T-helper 1 cell (primary cell): ENCODE measurements at regions not wholly inside any gene's neighbourhood (a gene's known extent, or its start where the extent isn't known, plus 50 kb on each side); places are given as distances from the start of the nearest gene placed in this dataset.

Experiments used
- DNase-seq, 5 donors: peaks; one replicate each; pipeline ENCODE4 v3.0.0-alpha.2; 2012 to 2020

DNA sequence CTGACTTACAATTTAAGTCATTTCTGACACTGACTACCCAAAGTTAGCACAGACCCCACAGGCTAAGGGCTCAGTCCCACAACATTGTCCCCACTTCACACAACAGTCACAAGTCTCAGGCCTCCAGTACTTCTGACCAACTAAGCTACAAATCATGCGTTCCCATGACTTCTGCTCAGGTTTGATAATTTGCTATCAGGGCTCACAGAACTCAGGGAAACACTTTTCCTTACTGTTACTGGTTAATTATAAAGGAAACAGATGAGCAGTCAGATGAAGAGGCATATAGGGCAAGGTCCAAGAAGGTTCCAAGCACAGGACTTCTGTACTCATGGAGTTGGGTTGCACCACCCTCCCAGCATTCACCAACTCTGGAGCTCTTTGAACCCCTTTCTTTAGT, 151.2 kb upstream of the TNR start:
- no peak for DNase-seq

DNA sequence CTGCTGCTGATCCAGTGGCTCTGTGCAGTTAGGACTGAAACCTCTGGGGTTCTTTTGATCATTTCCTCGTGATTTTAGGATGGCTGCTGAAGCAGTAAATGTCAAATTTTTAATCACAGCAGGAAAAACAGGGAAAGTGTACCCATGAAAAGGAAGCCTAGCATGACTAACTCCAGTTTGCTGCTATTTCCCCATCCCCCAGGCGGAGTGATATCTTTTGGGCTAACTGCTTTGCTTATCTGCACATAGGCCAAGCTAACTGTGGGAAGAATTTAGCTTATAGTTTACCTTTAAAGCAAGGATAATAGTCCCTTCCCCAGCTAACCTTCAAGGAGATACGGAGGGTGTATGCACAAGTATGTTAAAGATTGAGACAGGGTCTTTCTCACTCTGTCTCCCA, 149.8 kb upstream of the TNR start:
- DNase-seq: no peak

DNA sequence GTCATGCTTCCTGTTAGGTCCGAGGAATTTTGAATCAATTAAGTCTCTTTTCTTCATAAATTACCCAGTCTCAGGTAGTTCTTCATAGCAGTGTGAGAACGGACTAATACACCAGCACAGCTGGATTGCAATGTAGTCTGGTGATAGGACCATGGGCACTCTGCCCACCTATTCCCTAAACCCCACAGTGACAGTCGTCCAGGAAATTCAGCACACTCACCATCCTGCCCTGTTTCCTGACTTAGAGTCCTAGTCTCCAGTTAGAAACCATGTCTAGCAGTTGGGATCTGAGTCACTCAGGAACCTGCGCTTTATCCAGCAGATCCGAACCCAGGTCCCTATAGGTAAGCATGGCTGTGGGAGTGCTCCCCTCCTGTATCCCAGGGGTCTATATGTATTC, 149.3 kb upstream of the TNR start:
- DNase-seq: no peak

DNA sequence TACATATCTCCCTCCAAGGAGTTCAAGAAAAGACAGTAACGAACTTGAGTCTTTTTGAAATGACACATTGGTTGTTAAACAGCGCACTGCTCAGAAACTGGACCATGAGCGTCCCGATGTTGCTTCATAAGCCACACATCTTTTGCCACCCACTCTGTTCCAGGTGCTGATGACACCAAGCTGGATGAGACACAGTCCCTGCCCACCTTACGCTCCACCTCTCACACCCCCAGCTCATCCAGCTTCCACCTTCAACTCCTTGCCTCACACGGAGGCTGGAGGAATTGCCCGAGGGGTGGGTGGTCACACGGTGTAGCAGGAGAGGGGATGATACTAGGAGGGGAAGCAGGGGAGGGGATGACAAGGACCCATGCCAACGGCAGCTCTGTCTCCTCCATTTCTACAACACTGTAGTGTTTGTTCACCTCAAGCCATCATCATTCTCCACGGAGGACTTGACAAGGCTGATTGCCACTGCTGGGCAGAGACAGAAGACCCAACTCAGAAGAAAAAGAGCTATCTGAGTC, 148.5 kb upstream of the TNR start:
- DNase-seq: no peak

DNA sequence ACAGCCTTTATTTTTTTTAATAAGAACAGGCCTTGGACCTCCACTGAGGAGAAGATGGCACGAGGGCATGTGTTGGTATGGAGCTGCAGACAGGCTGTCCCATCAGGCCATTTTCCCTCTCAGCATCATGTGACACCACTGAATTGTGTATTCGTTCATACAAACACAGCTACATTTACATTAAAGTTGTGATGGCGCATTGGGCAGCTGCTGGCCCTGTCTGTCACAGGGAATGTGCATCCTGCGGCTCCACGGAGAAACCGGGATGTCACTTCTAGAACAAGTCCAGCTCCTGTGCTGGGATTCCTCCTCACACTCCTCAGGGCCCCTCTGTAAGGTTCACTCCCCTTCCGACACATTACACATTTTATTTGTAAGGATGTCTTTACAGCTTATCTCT, 147.6 kb upstream of the TNR start:
- DNase-seq: no peak

DNA sequence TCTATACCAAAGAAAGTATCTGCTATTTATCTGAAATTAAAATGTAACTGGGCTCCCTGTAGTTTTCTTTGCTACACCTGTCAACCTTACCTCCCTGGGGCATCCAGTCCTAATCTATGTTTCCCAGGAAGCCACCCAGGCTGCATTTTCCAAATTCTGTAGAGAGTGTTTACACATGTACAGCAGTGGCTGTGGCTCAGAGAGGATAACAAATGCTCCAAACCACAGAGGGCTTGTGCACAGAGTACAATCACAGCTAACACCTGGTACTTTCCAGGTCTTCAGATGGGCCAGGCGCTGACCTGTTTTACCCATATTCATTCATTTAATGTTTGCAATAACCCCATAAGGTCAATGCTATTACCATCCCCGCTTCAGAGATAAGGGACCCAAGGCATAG, 146.5 kb upstream of the TNR start:
- no peak for DNase-seq

DNA sequence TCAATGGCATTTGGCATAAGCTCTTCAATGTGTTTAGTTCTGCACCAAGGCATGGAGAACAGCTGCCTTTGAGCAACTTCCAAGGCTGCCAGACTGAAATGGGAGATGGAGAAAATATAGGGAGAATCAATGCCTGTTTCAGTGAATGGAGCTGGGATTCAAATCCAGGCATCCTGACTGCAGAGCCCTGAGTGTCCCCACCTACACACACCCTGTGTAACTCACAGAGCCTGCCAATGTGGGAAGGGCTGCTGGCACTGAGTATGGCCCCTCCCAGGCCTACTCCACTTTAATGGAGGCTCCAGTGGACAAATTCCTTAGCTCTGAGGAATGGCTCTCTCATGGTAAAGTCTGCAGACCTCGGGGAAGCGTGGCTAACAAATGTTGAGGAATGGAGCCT, 145.6 kb upstream of the TNR start:
- no peak for DNase-seq

DNA sequence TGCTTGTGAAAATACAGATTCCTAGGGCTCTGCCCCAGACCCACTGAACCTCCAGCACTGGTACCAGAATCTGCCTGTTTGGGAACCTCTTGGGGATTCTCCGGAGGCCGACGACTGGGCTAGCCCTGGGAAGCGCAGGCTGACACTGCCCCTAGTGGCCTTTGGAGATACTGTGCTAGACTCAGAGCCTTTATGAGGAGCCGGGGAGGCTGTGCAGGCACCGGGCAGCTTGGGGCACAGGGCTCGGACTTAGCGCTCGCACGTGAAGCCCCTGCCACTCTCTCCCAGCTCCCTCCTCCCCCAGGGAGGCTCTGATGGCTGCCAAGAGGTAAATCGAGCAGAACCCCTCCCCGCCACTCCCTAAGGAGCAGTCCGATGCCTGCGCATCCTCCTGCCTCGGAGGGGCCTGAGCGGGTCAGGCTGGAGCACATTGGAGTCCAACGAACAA, 144.6 kb upstream of the TNR start:
- DNase-seq: no peak

DNA sequence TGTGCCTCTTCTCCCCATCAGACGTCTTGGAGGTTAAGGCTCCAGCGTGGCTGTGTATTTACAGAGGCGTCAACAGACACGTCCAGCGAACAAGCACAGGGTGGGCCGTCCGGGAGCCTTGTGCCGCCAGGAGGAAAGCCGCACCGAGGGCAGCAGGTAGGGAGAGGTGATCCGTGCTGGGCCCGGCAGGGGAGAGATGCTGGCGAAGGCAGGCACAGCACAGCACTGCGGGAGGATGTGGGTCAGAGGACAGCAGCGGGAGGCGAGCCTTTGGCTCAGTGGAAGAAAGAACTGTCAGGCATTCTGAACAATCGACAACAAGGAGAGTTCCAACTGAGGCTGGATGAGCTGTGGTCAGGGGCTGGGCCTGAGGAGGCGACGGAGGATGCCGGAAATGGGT, 144.1 kb upstream of the TNR start:
- DNase-seq: no peak

DNA sequence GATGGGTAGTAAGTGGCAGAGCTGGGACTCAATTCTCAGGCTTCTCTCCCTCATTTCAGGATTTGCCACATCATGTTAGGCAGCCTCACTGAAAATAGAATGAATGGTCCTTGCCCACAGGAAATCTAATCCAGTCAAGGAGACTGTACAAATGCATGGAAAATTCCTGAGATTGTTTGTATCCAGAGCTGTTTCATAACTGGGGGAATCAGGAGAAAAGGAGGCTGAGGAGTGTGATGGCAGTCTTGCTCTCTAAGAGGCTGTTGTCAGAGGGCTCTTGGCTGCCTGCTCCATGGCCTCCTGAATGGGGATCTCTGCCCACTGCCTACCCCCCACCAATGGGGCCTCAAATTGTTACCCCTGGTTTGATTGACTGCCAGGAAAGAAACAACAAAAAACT, 141.9 kb upstream of the TNR start:
- no peak for DNase-seq

DNA sequence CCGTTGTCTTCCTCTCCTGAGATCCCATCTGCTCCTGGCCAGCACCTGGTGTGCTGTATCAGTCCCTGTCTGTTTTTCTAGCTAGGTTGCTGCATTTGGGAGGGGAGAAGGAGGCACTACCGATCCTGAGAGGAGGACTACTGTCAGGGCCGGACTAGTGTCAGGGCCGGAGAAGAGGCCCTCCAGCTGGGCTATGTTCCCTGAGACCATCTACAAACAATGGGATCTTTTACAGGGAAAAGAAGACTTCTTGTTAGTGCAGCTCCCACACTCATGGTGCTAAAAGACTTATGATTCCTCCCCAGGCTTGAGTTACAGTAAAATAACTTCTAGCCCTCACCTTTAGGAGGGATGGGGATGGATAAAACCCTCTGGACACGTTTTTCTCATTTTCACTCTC, 141.0 kb upstream of the TNR start:
- DNase-seq: no peak

DNA sequence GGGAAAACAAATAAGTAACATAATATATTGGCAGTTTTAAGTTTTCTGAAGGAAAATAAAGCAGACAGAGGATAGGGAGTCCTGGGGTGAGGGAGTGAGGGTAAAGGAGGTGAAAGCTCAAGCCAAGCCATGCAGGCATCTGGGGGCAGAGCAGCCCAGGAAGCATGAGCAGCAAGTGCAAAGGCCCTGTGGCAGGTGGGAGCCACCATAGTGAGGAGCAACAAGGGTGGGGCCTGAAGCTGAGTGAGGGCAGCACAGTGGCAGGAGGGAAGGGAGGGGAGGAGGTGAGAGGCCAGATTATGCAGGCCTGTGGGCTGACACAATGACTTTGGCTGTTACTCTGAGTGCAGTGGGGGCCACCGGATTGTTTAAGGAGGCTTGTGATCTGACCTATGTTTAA, 138.8 kb upstream of the TNR start:
- DNase-seq: no peak

DNA sequence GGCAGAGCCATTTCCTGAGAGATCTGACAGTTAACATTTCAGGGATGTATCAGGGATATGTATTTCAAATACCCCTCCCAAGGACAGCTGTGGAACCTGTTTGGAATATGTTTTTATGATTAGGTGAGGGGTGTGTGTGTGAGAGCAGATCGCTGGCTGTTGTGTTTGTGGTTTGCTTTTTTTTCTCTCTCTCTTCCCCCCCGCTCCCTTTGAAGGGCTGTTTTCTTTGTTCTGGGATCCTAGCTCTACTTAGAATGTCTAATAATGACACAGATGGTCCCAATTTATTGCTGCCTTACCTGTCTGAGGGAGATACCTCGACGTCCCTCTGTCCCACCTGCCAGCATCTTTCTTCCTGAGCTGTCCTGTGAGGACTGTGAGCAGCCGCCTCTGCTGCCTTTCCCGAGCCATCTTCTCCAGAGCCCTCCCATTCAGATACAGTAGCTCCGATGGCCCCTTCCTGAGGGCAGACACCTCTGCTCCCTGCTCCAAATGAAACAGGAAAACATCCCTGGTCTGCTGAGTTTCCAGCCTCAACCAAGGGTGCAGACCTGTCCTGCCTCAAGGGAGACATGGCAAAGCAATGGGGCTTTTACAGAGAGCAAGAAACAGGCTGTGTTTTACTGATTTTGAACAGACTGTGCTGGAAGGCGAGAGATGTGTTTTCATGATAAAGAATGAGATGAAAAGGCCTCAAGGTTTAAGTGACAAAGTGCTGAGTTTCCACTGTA, 138.0 kb upstream of the TNR start:
- no peak for DNase-seq

DNA sequence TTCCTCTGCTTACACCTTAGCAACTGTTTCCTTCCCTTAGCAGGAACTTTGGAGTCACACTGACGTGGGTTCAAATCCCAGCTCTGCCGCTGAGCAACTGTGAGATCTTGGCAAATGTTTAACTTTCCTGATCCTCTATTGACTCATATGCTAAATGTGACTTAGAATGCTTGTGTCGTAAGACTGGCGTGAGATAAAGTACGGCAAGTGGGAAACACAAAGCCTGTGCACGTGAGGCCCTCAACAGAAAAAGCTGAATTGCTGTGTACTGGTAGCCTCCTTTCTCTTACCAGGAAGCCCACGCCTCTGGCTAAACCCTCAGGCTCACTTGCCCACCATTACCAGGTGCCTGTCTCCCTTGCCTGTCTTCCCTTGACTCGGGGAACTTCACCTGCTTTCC, 135.4 kb upstream of the TNR start:
- DNase-seq: no peak

DNA sequence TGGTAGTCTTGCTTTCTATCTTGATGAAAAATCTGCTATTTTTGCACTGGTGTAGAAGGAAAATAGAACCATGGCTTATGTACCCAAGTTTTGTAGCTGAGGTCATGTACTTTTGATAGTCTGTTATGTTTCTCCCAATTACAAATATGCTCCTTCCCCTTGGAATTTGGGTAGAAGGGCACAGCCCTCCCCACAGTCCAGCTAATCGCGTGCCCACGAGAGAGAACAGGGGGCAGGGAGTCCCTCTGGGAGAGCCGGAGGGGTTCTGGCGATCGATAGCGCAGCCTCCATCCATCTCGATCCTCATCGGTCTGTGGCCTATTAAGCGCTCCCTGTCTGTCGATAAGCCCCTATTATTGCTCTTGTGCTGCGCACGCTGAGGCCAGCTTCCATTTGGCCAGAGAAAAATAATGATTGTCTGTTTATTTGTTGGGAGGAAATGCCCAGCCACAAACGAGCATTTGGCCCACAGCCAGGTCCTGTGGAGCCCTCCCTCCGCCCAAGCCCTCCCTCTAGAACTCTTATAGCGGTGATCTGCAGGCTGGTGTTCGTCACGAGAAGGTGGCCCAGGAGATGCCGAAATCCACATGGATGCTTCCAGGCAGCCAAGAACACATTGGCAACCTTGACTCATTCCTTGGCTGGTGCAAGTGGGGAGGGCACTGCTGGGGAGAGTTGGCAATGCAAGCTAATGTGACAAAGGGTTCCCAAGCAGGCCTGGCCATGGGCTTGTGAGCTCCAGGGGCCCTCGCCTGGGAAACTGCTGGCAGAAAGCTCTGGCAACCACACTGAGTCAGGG, 134.7 kb upstream of the TNR start:
- no peak for DNase-seq

DNA sequence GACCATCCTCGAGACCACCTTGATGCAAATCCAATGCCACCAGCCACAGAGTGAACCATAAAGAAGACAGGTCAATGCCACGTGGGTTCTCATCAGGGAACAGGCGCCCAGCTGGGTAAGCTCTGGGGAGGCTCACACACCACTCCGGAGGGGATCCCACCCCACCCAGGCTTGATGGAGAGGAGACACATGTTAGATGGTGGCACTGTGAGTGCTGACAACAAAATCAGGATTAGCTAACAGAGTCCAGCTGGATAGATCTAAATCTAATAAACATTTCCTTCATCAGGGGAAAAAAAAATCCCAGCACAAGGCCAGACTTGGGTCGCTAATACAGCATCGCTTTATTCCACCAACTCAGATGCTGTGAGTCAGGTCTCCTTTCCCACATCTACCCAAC, 132.2 kb upstream of the TNR start:
- DNase-seq: no peak

DNA sequence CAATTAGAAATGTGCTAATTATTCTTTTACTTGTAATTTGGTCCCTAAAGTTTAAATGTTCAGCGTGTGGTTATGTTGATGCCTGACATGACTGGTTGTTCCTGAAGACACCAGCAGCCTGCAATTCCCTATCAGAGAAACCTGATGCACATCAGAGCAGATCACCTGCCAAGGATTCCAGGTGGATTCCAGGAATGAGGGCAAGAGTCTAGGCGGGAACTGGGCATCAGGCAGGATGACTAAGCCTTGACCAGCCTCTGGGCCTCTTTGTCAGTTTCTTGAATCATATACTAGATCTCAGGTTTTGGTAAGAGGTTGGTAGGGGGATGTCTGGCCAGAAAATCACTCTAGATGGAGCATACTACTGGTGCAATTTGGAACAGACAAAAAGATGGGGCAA, 130.7 kb upstream of the TNR start:
- DNase-seq: no peak

DNA sequence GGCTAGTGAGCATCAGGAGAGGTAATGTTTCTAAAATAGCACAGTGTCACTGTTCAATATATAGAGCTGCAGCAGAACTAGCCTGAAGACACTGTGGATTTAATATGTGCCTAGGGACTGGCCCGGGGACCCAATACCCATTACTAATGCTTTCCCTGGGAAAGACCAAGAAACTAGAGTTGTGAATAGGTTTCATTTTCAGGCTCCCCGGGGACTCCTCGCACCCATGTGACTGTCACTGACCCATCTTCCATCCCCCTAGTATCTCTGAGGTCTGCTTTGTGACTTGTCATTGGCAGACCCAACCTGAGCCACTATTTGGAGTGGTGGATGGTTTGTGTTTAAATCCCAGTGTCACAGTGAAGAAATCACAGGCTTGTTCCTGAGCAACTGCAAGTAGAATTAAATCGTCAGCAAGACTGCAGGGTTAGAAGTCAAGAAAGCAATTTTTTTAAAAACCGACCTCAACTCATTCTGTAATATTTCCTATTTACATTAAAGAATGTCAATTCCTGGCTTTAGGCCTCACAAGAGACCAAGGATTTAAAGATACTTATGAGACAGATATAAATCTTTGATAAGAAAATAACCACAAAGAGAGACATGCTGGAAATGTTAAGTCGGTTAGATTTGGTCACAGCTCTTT, 130.0 kb upstream of the TNR start:
- DNase-seq: no peak

DNA sequence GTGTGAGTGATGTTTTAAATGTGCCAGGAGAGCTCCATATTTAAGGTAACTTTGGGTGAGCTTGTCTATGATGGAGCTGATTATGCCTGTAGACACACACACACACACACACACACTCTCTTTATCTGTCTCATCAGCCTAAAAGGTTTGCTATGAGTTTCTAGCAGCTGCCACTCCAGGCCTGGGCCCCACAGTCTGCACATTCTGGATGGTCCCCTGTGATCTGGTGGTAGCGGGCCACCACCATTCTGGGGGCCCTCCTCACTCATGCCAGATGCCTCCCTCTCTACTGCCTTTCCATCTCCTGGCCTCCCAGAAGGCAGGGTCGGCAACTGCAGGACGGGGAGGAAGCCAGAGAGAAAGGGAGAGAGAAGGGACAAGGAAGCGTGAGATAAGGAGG, 129.2 kb upstream of the TNR start:
- DNase-seq: no peak

DNA sequence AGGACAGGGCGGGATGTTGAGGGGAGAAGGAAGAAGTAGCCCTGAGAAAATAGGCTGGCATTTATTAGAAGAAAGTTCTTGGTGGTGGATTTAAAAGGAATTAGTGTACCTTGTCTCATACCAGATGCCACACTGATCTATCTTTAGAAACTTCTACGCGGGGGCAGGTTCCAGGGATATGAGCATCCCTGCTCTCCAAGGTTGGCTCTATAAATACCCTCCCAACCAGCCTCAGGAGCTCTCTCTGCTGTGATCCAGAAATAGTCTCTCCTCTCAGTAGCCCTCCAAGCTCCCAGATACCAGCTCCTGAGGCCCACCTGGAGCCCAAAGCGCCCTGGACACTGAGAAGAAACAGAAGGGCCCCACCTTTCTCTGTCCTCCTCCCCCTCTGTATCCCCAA, 128.3 kb upstream of the TNR start:
- no peak for DNase-seq

DNA sequence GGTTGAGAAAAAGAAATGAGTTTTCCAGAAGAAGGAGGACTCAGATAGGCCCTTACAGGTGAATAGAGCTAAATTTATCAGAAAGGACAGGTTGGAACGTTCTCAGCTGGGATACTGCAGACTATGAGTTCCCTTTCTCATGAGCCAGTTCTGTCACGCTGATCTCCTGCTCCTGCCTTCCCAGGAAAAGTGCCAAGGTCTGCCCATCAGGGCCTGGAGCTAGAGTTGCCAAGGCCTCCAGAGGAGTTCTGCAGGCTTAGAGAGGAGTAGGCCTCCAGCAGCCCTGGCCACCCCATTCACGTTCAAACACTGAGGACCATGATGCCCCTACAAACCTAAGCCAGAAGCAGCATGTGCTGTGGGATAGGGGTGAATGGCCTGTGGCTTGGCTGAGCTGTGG, 126.8 kb upstream of the TNR start:
- DNase-seq: no peak

DNA sequence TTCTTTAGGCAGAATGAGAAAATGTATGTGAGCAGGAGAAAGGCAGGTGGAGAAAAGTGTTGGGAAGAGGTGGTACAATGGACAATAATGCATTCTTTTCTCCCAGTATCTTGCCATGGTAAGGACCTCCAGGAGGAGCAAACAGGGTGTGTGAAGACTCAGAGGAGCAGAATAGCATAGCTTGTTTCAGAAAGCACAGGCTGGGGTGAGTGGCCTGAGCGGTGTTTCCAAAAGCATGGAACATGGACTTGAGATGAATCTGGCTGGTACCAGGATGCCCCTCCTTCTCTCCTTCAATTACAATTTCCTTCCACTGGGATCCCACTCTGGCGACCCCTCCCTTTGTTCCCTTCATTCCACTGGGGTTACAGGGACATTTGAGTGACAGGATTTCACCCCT, 123.4 kb upstream of the TNR start:
- no peak for DNase-seq

DNA sequence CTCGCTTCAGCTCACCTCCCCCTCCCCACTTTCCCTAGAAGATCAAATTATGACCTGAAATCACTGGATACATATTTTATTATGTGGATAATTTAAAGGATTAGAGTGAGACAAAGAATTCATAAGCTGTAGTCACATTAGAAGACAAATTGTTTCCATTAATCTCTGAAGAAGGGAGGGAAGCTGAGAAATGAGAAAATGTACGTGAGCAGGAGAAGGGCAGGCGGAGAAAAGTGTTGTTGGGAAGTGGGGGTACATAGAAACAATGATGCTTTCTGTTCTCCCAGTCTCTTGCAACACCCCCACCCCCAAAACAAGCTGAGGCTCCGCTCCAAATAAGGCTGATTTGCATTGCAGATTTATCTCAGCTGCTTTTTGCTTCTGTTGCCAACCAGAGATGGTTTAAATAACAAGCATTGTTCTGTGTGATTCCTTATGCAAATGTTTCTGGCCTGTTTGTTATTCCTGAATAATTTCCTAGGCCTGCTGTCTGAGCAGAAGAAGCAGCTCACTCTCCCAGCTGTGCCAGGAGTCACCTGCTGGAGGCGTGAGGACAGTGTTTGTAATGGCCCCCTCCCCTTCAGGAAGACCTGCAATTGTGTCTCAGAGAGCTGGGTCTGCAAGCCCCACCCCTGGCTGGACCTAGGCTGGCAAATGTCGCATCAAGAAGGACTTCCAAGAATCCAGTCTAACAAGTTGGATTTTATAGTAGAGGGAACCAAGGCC, 121.8 kb upstream of the TNR start:
- DNase-seq: no peak
